DMS153 treated with DMSO at 0.1 percent for 48 hours (cell line): ENCODE measurements at regions not wholly inside any gene's neighbourhood (a gene's known extent, or its start where the extent isn't known, plus 50 kb on each side); places are given as distances from the start of the nearest gene placed in this dataset.
"Not testable (repeated sequence)": the region's sequence is repeated elsewhere in the genome, so short reads cannot be mapped to it uniquely, and the experiment has no call there.

ENCODE experiments used
- DNase-seq: peaks from one replicate; lab custom pipeline; 2025; ENCODE audit not compliant: unreplicated experiment; lab: John Stamatoyannopoulos, UW

- not testable (repeated sequence) for DNase-seq
Observed at GRCh38 chr2:131736406-131736805, 208.7 kb downstream of the CCDC74A start.

GRCh38 chr2:131738533-131738932, 210.8 kb downstream of the CCDC74A start:
- not testable (repeated sequence) for DNase-seq

- not testable (repeated sequence) for DNase-seq
Observed at GRCh38 chr2:131738996-131739434, 211.3 kb downstream of the CCDC74A start.

DNA sequence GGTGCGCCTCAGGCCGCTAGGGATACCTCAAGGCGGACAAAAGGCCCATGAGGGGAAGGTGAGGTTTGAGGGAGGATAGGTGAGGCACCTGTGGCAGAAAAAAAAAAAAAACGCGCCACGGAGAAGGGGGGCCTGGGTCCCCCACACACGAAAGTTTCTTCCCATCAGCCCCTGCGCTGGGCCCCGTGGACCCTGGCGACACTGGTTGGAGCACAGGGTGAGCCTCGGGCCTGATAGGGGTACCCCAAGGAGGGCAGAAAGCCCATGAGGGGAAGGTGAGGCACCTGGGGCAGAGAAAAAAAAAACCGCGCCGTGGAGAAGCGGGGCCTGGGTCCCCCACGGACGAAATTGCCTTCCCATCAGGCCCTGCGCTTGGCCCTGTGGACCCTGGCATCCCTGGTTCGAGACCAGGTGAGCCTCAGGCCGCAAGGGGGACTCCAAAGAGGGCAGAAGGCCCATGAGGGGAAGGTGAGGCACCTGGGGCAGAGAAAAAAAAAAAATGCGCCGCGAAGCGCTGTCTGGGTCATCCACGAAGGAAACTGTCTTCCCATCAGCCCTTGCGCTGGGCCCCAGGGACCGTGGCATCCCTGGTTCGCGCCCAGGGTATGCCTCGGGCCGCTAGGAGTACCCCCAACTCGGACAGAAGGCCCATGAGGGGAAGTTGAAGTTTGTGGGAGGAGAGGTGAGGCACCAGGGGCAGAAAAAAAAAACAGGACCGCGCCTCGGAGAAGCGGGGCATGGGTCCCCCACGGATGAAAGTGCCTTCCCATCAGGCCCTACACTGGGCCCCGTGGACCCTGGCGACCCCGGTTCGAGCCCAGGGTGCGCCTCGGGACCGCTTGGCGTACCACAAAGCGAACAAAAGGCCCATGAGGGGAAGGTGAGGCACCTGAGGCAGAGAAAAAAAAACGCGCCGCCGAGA, 226.2 kb downstream of the CCDC74A start:
- DNase-seq: no peak

DNA sequence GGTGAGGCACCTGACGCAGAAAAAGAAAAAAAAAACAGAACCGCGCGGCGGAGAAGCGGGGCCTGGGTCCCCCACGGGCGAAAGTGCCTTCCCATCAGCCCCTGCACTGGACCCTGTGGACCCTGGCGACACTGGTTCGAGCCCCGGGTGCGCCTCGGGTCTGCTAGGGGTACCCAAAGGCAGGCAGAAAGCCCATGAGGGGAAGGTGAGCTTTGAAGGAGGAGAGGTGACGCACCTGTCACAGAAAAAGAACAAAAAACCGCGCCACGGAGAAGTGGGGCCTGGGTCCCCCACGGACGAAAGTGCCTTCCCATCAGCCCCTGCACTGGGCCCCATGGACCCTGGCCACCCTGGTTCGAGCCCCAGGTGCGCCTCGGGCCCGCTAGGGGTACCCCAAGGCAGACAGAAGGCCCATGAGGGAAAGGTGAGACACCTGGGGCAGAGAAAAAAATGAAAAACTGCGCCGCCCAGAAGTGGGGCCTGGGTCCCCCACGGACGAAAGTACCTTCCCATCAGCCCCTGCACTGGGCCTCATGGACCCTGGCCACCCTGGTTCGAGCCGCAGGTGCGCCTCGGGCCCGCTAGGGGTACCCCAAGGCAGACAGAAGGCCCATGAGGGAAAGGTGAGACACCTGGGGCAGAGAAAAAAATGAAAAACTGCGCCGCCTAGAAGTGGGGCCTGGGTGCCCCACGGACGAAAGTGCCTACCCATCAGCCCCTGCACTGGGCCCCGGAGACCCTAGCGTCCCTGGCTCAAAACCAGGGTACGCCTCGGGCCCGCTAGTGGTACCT, 227.4 kb downstream of the CCDC74A start:
- DNase-seq: no peak

DNA sequence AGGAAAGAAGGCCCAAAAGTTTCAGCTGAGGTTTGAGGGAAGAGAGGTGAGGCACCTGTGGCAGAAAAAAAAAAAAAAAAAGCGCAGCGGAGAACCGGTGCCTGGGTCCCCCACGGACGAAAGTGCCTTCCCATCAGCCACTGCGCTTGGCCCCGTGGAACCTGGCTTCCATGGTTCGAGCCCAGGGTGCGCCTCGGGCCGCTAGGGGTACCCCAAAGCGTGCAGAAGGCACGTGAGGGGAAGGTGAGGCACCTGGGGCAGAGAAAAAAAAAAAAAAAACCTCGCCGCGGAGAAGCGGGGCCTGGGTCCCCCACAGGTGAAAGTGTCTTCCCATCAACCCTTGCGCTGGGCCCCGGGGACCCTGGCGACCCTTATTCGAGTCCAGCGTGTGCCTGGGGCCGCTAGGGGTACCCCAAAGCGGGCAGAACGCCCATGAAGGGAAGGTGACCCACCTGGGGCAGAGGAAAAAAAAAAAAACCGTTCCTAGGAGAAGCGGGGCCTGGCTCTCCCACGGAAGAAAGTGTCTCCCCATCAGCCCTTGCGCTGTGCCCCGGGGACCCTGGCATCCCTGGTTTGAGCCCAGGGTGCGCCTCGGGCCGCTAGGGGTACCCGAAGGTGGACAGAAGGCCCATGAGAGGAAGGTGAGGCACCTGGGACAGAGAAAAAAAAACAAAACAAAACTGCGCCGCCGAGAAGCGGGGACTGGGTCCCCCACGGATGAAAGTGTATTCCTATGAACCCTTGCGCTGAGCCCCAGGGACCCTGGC, 228.6 kb downstream of the CCDC74A start:
- no peak for DNase-seq

DNA sequence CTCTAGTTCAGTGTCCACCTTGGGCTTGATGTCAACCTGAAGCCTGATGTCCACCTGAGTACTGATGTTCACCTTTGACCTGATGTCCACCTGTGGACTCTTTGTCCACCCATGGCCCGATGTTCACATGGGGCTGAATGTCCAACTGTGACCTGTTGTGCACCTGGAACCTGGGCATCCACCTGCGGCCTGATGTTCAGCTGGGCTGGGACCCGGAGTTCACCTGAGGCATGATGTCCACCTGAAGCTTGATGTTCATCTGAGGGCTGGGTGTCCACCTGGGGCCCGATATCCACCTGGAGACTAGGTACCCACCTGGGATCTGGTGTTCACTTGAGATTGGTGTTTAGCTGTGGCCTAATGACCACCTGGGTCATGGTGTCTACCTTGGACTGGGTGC, 231.3 kb downstream of the CCDC74A start:
- not testable (repeated sequence) for DNase-seq

- DNase-seq: not testable (repeated sequence)
Observed at GRCh38 chr2:131774955-131775555, 247.4 kb downstream of the CCDC74A start.

GRCh38 chr2:131775903-131776506, 248.3 kb downstream of the CCDC74A start:
- not testable (repeated sequence) for DNase-seq

DNA sequence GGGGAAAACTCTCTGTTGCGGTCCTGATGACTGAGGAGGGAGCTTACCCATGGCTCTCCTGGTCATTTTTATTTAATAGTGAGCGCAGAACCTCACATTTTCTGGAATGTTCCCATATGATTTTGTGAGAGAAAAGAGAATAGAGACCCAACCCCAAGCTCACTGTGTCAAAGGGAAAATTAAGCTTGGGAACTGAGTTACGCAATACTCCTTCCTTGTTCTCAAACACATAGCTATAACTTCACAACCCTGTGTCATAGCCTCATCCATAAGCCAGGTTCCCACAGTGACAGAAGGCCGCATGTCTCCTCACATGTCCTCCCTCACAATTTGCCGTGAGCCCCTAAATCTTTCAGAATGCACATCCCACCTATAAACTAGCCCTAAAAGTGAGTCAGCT, 252.8 kb downstream of the CCDC74A start:
- DNase-seq: not testable (repeated sequence)

GRCh38 chr2:131801210-131801744, 273.6 kb downstream of the CCDC74A start:
- no peak for DNase-seq

- not testable (repeated sequence) for DNase-seq
Observed at GRCh38 chr2:131801745-131802350, 274.2 kb downstream of the CCDC74A start.

DNA sequence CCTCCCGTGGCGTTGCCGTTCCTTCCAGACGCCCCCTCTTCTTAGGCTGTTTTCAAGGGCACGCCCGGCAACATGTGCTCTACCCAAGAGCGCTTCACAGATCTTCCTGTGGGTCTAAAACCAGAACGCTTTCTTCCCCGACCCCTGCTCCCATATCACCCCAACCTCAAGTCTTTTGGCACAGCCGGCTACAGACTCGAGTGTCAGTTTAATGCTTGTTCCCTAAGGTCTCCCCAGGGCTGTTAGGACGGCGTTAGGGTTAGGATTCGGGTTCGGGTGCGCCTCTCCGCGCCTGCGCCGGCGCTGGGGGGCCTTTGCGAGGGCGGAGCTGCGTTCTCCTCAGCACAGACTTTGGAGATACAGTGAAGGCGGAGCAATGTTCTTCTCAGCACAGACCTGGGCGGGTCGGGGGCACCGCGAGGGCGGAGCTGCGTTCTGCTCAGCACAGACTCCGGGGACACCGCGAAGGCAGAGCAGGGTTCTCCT, 274.7 kb downstream of the CCDC74A start:
- DNase-seq: not testable (repeated sequence)

- not testable (repeated sequence) for DNase-seq
Observed at GRCh38 chr2:131803237-131803636, 275.5 kb downstream of the CCDC74A start.

DNA sequence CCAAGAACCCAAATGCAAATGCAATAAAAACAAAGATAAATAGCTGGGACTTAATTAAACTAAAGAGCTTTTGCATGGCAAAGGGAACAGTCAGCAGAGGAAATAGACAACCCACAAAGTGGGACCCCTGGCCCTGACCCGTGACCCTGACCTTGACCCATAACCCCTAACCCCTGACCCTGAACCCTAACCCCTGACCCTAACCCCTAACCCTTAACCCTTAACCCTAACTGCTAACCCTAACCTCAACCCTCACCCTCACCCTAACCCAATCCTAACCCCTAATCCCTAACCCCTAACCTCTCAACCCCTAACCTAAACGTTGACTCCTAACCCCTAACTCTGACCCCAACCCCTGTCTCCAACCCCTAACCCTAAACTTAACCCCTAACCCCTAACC, 284.9 kb downstream of the CCDC74A start:
- not testable (repeated sequence) for DNase-seq

DNA sequence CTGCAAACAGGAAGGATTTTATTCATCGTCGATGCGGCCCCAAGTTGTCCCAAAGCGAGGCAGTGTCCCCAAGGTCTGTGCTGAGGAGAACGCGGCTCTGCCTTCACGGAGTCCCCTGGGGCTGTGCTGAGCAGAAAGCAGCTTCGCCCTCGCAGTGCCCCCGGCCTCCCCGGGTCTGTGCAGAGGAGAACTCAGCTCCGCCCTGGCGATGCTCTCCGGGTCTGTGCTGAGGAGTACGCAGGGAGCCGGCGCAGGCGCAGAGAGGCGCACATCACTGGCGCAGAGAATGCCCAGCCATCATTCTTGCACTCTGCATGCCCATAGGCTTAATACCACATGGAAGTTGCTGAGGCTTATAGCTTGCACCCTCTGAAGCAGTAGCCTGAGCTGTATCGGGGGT, 285.7 kb downstream of the CCDC74A start:
- not testable (repeated sequence) for DNase-seq

- not testable (repeated sequence) for DNase-seq
Observed at GRCh38 chr2:131818267-131818973, 290.7 kb downstream of the CCDC74A start.

DNA sequence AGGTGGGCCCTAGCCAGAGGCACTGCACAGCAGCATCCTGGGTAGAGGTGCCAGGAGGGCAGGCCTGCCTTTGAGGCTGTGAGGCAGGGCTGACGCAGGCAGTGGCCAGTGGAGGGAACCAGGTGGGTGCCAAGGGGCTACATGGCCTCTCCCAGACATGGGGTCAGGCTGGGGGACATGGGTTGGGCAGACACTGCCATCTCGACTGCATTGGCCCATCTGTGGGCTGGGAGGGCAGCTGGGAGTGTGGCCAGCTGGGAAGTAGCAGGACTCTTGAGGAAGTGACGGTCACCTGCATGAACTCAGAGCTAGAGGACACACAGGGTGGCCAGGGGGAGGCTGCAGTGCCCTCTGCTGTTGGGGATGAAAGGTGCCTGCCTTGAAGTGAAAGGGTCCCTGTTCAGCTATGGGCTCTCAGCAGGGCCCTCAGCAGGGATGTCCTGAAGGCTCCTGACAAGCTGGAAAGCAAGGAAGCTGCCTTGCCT, 294.6 kb downstream of the CCDC74A start:
- DNase-seq: not testable (repeated sequence)
